OCI-LY1 (cell line): ENCODE measurements at regions not wholly inside any gene's neighbourhood (a gene's known extent, or its start where the extent isn't known, plus 50 kb on each side); places are given as distances from the start of the nearest gene placed in this dataset.

Experiments
- CTCF ChIP-seq: fragments of 200-600 bp; sonication (generic), shearing (Covaris generic); IDR thresholded peaks from 2 replicates; pipeline ENCODE4 v1.5.1; 2017; ENCODE audit warnings: mild to moderate bottlenecking, antibody characterized with exemption, low read length, moderate library complexity, mixed read lengths
- EZH2 ChIP-seq: fragments of 200-600 bp; sonication (generic), shearing (Covaris generic); IDR thresholded peaks from 2 replicates; pipeline ENCODE4 v1.8.0; 2017; ENCODE audit warnings: borderline replicate concordance, mixed run types, mild to moderate bottlenecking, antibody characterized with exemption, low read length, moderate library complexity, mixed read lengths

DNA sequence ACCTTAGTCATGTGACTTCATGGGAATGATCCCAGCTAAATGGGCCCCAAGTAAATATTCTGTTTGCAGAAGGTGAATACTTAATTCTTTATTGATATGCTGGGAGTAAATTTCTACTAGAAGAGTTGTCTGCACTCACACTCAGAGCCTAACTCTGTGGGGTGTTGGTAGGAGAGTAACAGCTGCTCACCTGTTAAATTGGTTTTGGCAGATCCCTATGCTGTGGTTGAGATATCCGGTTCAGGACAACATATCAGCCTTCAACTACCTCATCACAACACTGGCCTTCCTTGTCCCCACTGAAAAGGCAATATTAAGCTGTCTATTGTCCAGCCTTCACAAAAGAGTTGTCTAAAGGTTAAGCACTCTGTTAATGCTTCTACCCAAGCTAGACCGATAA is 738.3 kb downstream of the INHBA start:
- no peak for TF ChIP-seq CTCF
- TF ChIP-seq EZH2, result no peak
